ENCODE measurements at regions not wholly inside any gene's neighbourhood (a gene's known extent, or its start where the extent isn't known, plus 50 kb on each side); places are given as distances from the start of the nearest gene placed in this dataset.

DNA sequence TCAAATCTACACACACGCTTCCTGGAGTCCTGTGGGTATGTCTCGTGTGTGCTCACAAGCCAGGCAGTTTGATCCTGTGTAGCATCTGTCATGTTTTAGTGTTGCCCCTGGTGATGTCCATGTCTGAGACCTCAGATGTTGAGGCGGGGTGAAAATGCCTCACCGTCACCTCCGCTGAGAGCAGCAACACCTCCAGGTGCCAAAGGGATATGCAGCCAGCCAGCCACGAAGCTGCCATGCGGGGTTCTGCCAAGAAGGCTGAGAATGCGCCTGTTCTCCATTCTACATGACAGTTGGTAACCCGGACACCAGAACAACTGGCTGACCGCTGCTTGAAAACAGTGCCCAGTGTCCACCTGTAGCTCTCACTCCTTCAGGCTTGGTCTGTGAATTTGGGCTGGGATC lies 253.8 kb downstream of the TLE3 start:
- DNase-seq (ENCODE audit: low spot score), result no peak

DNA sequence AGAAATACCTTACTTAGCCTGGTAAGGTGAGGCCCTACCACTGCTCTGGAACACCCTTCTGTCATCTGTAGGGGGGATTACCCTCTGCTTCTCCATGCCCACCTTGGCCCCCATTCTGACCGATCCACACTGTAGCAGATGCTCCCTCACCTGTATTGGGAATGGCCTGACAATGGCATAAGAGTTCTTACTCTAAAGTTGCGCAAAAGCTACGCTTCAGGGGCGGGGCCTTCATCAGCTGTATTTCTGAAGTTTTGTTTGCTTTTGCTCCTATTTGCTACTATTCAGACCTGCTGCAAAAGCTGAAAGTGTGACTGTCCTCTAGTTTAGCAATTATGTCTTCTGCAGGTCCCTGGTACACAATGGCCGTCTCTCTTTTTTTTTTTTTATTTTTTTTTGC lies 252.6 kb downstream of the TLE3 start:
- no peak for DNase-seq (ENCODE audit: low spot score)

DNA sequence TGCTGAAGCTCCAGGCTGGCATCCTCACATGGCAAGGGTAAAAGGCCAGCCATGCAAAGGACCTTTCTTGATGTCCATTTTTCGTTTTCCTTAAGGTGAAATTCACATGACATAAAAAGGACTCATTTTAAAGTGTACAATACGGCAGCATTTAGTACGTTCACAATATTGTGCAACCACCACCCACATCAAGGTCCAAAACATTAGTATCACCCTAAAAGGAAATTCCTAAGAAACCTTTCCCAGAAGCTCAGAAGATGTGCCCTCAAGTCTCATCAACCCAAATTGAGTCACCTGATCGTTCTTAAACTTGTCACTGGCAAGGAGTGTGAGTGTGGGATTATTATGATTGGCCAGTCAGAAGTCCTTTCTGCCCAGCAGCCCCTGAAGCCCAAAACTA lies 250.1 kb downstream of the TLE3 start:
- no peak for DNase-seq (ENCODE audit: low spot score)

DNA sequence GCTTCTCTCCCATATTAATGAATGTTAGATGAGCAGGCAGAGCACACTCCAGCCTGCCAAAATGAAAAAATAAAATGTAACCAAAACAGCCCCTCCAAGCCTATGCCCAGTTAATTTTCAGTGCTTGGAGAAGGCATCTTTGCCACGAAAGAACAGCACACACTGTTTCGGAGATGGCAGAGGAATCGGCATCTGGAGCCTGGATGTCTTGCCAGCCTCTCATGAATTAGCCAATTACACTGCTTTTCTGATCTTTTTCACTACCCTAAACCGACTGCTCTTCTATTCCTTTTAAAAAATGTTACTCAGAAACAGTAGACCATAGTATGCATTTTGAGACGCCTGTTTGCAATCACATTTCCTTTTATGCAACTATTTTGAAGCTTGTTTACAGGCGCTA lies 249.6 kb downstream of the TLE3 start:
- DNase-seq (ENCODE audit: low spot score), result no peak

DNA sequence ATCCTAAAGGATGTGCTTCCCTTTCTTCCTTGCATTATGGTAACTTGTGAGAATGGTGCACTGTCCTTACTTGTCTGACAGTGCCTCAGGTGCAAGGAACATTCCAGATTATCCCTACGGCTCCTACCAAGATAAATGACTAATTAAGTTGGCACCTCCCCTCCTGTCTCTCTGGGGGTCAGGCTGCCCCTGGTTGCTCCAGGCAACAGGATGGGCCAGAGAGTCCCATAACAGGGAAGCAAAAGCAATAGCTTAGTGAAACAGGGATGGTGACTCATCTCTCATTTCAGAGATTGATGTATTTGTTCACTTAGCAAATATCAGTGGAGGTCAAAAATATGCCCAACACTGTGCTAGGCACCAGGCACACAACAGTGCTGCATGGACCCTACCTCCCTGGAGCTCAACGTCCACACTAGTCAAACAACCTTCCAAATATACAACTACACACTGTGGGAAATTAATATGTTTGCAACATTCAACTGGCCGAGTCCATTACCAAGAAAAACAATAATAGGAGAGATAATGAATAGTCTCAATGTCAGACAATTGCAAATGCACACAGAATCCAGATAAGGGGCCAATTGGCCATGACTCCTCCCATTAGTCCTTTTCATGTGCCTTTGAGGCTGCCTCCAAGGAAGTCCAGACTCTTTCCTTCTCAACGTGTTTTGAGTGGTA lies 249.0 kb downstream of the TLE3 start:
- no peak for DNase-seq (ENCODE audit: low spot score)

DNA sequence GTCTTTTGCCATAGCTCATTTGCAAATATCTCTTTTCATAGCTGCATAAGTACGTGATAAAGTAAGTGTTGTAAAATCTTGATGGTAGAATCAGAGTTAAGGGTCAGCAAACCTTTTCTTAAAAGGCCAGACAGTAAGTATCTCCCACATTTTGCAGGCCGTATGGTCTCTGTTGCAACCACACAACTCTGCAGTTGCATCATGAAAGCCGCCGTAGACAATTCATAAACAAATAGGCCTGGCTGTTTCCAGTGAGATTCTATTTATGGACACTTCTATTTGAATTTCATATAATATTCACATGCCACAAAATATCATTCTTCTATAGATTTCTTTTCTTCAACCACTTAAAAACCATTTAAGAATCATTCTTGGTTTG lies 248.5 kb downstream of the TLE3 start:
- no peak for DNase-seq (ENCODE audit: low spot score)

DNA sequence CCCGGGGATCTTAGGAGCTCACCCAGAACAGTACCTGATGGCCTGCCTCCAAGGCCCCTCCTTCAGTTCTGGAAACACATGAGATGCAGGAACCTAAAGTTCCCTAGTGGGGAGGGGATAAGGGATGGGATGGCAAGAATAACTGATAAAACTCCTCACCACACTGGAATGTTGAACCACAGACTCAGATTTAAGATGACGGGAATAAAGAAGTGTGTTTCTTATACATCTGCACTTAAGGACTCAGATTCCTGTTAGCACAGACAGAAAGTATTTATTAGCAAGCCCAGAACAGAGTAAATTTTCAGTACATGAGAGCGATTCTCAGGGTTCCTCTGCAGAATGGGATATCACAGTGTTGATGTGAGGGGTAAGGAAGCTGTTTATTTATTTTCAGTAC lies 245.2 kb downstream of the TLE3 start:
- DNase-seq (ENCODE audit: low spot score), result no peak

DNA sequence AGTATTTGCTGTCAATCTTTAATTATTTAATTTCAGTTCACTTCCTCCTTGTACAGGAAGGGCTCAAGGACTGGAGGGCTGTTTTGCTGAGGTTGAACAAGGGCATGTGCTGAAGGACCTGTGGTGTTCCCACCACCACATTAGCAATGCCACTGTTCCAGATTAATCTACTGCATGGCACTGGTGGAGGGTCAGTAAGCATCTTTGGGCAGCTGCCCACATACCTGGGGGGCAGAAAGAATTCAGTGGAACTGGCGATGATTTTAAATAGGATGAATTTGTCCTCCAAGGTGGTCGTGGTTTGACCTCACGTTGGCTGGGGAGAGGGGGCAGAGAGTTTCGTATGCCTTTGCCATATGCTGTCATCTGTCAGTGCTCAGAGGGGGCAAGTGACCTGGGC lies 244.8 kb downstream of the TLE3 start:
- no peak for DNase-seq (ENCODE audit: low spot score)

DNA sequence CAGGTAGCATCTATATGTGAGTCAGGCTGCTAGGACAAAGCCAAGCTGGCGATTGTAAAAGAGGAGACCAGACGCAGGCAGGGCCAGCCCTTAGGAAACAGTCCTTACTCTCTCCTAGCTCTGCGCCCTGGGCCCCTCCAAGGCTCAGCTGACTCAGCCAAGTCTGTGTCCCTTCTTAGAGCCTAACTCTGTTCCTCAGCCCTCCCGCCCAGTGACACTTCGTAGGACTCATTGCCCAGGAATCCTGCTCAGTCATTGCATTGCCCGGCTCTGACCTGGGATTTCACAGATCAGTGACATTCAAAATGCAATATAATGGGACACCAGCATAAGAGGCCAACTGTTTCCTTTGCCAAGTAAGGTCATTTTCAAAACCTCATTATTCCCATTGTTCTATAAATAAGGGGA lies 244.2 kb downstream of the TLE3 start:
- DNase-seq (ENCODE audit: low spot score), result no peak

DNA sequence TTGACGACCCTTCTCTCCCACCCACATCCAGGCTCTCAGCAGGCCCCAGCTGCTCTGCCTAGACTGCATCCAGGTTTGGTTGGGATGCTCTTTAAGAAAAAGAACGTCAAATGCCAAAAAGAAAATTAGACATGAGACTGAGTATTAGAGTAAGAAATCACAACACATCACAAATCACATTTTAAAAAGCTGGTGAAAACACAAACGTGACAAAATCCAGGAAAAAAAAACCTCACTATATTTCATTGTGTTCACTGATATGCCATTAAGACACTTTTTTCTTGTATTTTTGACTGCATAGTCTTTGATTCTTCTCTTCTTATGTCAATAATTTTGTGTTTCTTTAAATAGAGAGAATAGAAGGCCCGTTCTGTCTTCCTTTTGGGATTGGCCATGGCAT lies 243.7 kb downstream of the TLE3 start:
- no peak for DNase-seq (ENCODE audit: low spot score)

DNA sequence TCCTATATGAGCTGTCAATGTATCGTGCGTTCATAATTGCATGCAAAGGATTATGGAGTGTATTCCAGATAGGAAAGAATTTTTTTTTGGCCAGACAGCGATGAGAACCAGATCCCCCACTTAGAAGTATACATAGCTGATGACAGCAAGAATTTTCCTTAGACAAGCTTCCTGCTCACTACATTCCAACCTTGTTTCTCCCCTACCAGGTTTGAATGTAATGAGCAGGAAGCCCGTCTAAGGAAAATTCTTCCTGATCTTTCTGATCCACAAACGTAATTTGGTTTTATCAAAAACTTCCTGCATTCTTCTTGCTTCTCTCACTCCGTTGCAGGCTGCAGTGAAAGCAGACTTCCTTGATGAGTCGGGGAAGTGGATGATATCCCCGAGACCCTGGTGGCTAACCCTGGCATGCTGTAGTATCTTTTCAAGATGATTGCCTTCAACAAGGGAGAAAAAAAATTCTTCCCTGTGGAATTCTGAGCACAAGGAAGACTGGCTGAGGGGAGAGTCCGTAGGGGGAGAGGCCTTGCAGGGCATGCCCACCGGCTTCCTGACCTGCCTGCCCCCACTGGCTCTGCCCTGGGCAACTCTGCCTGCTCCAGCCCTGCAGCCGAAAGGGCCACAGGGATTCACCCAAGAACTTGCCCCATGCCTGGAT lies 243.1 kb downstream of the TLE3 start:
- no peak for DNase-seq (ENCODE audit: low spot score)

DNA sequence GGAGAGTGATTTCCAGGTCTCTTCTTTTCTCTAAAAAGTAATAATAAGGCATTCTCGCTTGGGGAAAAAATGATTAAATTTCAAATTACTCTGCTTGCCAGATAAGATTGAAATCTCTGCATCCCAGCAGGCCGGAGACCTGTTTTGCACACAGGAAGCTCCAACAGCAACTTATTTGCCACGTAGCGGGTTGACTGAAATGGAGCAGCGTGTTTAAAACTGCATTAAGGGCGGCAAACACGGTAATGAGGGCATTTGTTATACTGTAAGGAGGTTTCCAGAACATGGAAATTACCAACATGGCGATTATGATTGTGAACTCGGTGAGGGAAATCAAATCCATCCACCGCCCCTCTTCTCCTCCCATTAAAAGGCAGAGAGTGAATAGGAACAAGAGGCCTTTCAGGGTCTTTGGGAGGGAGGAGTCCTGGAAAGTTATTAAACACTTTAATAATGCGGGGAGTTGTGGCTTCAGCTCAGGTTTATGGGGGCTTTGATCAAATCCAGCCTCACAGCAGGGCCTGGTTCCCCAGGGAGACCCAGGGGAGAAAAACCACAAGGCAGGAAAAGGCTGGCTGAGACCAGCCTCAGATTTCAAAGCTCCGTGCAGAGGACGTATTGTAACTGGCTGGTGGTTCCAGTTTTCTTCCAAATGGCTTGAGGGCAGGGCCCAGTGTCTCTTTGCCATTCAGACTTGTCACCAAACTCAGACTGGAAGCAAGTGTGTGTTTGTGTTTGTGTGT lies 242.3 kb downstream of the TLE3 start:
- no peak for DNase-seq (ENCODE audit: low spot score)

DNA sequence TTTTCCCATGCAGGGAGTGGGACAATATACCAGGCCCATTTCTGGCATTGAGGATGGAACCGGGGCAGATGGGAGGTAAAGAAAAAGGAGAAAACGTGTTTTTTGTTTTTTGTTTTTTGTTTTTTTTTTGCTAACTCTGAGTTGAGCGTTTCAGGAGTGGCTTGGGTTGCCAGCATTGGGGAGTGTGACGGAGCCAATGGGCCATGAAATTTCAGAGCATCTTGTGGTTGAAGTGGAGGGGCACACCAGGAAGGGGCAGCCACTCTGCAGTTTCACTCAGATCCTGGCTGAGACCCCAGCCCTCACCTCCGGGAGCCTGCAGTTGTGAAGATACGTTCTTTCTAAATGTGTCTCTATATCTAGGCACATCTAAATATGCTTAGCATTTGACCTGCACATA lies 240.5 kb downstream of the TLE3 start:
- DNase-seq (ENCODE audit: low spot score), result no peak

DNA sequence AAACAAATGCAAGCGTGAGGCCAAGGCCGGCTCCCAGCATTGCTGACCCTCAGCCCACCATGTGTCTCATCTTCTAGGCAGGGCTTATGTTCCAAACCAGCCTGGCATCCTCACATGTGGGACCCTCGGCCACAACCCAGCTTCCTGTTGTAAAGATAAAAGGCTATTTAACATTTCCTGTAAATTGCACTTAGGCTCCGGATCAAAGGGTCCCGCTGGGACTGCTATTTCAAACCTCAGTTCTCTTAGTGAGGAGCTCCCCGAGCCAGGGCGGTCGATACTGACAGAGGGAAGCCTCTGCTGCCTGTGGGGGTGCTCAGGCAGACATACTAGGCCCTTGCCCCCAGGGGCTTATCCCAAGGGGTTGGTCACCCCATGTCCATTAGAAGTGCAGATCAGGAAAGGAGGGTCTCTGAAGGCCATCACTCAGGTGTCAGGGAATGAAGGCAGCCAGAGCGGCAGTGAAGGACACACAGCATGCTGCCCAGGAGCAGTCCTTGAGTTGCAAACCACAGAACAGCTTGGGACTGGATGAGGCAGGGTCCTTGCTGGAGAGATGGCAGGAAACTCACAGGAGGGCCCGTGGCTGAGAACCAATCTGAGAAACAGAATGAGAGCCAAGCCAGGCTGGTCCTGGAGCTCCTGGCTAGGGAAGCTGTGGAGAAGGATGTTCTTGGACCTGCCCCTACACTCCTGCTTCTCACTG lies 239.9 kb downstream of the TLE3 start:
- no peak for DNase-seq (ENCODE audit: low spot score)

DNA sequence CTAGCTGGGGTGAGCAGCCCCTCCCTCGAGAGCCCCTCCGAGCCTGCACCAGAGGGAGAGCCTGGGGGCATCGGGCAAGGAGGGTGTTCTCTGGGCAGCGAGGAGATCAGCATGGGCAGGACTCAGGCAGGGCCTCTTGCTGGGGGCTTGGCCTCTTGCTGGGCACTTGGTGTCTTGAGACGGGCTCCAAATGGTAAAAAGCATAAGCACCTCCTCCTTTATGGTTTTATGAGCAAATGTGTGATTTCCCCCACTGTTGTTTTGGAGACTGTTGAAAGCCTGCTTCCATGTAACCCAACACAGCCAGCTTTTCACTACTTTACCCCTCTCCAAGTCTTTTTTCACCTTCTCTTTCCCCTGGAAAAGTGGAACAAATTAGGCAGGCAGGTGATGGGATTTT lies 239.3 kb downstream of the TLE3 start:
- no peak for DNase-seq (ENCODE audit: low spot score)

DNA sequence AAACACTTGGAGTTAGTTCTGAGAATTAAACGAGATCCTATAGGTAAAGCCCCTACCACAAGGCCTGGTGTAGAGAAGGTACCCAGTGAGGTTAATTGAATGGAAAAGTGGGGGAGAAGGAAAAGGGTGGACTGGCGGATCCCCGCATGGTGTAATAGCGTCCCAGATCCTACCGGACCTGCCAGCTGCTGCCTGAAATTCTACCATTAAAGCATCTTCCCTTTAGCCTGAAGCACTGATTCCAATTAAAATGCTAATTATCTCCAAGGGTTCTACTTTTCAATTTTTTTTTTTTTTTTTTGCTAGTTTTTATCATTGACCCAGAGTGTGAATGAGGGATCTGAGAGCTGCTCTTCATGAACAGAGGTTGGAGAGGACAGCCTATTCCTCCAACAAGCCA lies 237.9 kb downstream of the TLE3 start:
- DNase-seq (ENCODE audit: low spot score), result no peak

DNA sequence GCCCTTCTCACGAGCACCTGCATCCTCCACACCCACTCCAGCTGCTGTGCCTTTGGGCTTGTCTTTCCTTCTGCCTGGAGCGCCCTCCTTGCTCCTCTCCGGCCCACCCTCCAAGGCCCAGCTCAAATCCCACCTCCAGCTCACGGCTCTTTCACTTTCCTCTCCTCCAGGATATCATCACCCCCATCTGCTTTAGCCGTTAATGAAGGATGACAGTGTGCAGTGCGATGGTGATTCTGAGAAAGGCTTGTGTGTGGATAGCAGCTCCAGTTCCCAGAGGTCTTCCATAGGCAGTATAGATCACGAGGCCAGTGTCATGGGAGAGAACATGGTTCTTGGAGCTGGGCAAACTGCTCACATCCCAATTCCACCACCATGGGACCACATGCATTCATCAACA lies 237.4 kb downstream of the TLE3 start:
- DNase-seq (ENCODE audit: low spot score), result no peak

DNA sequence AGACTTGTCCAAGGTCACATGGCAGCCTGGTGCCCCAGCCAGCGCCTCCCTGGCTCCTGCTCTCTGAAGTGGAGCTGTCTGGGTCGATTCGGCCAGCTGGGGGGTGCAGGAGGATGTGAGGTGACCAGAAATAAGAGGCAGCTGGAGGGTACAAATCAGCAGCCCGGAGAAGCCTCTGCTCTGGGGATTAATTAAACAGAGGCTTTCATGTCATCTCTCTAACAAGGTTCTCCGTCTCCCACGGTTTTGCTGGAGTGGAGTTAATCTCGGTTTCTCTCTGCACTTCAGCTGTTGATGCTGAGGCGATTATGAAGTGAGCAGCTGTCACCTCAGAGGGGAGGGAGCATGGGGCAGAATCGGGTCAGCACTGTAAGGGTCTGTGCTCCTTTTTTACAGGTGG lies 236.8 kb downstream of the TLE3 start:
- DNase-seq (ENCODE audit: low spot score), result no peak

DNA sequence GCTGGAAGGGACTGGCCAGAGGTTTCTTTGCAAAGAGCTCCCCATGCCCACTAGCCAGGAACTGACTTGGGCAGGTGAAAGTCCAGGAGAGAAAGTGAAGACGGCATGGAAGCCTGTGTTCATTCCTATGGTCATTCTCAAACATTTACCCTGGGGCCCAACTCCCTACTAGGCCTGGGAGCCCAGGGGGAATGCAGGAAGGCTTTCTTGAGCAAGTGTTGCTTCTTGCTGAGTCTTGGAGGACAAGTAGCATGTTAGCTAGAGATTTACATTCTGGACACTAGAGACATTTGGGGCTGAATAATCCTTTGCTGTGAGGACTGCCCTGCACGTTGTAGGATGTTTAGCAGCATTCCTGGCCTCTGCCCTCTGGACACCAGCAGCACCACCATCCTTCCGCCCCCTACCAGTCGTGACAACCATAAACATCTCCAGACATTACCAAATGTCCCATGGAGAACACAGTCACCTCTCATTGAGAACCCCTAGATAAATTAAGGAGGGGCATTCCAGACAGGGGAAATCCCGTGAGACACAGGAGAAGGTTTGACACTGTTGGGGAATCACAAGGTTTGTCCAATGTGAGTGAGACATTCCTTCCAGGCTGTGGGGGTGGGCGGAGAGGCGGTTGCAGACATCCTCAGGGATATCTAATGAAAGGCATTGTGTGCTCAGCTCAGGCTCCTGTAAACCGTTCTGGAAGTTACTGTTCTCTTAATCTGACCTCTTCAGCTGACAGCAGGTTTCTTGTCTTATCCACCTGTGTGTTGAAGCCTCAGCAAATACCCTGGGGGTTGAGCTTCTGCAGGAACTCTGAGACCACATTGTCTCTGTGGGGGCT lies 236.2 kb downstream of the TLE3 start:
- no peak for DNase-seq (ENCODE audit: low spot score)

DNA sequence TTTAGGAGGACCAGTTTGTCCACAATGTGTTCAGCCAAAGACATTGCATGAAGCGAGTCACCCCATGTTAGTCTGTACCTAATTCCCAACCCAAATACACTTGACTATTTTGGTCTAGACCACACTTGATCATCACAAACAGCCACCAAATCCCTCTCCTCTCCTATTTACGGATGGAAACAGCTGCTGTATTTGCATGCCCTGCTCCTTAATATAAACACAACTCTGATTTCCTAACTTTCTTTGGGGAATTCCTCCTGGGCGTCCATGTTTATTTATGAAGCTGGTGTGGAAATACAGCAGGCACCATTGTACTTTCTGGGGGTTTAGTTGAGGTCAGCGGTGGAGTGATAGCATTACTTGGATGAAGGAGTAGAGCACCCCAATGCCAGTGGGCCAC lies 235.2 kb downstream of the TLE3 start:
- DNase-seq (ENCODE audit: low spot score), result no peak

DNA sequence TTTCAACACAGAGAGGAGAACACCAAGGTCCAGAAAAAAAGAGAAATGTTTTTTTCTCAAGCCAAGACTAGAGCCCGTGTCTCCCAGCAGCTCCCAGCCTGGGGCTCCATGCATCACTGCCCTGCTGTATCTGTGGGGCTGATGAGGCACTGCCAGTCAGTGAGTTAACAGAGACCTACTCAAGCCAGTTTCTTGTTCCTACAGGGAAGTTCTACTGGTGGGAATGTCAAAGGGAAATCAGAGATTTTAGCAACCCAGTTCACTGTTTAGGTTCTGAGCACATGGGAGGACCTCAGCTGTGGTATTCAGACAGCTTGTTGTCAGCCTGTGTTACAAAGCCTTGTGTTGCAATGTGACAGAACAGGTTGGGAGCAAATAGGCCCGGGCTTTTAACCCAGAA lies 234.3 kb downstream of the TLE3 start:
- DNase-seq (ENCODE audit: low spot score), result no peak

DNA sequence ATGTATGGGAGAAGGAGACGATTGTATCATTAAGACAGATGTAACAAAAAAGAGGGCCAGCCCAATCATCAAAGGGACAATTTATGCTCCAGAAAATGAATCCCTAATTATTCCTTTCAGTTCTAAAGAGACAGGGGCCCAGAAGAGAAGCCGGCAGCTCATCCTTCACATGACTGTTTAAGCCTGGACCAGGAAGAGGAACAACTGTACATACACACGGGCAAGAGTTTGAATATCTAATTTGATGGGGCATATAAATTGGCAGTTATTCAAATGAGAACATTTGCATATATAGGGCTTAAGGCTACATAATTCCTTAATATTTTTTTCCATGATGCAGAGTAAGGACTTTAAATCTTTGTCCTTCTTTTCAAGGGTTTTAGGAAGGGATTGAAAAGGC lies 232.3 kb downstream of the TLE3 start:
- no peak for DNase-seq (ENCODE audit: low spot score)
